Adrenal gland (tissue), 9 donors: ENCODE measurements at regions not wholly inside any gene's neighbourhood (a gene's known extent, or its start where the extent isn't known, plus 50 kb on each side); places are given as distances from the start of the nearest gene placed in this dataset.

Source experiments
- DNase-seq, 7 donors: peaks; one replicate each; pipeline ENCODE4 v3.0.0-alpha.2; 2019 to 2020
- H3K27ac ChIP-seq, 5 donors: fragments of 200-600 bp; sonication (generic) in 4 of 5; 1 replicate in 3 of 5; 2 replicates in 2 of 5; pipeline versions ENCODE4 v1.5.1 to v1.8.0; 2016 to 2020; ENCODE audit warnings: mild to moderate bottlenecking in 1 of 5
- H3K27me3 ChIP-seq: fragments of 200-600 bp; 2 replicates; pipeline ENCODE4 v1.8.0; 2021
- H3K36me3 ChIP-seq, 2 donors: fragments of 200-600 bp; replicated peaks in 1 of 2; 1 replicate in 1 of 2; 2 replicates in 1 of 2; pipeline versions ENCODE4 v1.5.1 to v1.8.0; 2018 to 2022
- H3K4me1 ChIP-seq, 2 donors: fragments of 200-600 bp; replicated peaks in 1 of 2; 1 replicate in 1 of 2; 2 replicates in 1 of 2; pipeline versions ENCODE4 v1.5.1 to v1.8.0; 2018 to 2021
- H3K4me3 ChIP-seq, 4 donors: fragments of 200-600 bp; sonication (generic) in 3 of 4; one replicate each; pipeline ENCODE4 v1.5.1; 2016 to 2018
- H3K9me3 ChIP-seq, 3 donors: fragments of 200-600 bp; sonication (generic) in 1 of 3; replicated peaks in 1 of 3; 1 replicate in 2 of 3; 2 replicates in 1 of 3; pipeline versions ENCODE4 v1.5.1 to v1.8.0; 2016 to 2021
- POLR2A ChIP-seq, 2 donors: fragments of 450-650 bp; IDR thresholded peaks; one replicate each; pipeline ENCODE4 v1.6.1; 2017; ENCODE audit warnings: antibody characterized with exemption in 2 of 2, mild to moderate bottlenecking in 2 of 2, moderate library complexity in 1 of 2
- WGBS, 4 donors: extraction: QIAGEN DNeasy Blood & Tissue Kit in 2 of 4; methylation state at CpG; one replicate each; pipeline versions ENCODE4 v1.1.5 to v1.1.7; 2013 to 2017; 5-methylcytosine and 5-hydroxymethylcytosine counted together
- intact Hi-C, 2 donors: fragments of 100-400 bp; cut with DNase I; formaldehyde crosslinking; loops; one replicate each; pipeline versions ENCODE4 v1.14.1 to v1.15.0; 2022 to 2023
- TF ChIP-seq, protein P1 (sequence below), 6 experiments: fragments of 450-650 bp in 4 of 6; fragments of 200-600 bp in 2 of 6; sonication (generic) in 1 of 6; IDR thresholded peaks; 1 replicate in 5 of 6; 2 replicates in 1 of 6; pipeline versions ENCODE4 v1.5.1 to v1.8.0; 2016 to 2021; ENCODE audit warnings: antibody characterized with exemption in 6 of 6, mild to moderate bottlenecking in 2 of 6, moderate library complexity in 1 of 6
- donor health status: healthy with polysubstance abuse.
- donor health status: Bipolar disorder and iron deficiency.
- donor health status: DM: yes; HTN: yes; CAD: no.
- donor health status: DM: no; HTN: no; CAD: no.
- donor health status: DM: no; HTN: no; CAD: no.

DNA sequence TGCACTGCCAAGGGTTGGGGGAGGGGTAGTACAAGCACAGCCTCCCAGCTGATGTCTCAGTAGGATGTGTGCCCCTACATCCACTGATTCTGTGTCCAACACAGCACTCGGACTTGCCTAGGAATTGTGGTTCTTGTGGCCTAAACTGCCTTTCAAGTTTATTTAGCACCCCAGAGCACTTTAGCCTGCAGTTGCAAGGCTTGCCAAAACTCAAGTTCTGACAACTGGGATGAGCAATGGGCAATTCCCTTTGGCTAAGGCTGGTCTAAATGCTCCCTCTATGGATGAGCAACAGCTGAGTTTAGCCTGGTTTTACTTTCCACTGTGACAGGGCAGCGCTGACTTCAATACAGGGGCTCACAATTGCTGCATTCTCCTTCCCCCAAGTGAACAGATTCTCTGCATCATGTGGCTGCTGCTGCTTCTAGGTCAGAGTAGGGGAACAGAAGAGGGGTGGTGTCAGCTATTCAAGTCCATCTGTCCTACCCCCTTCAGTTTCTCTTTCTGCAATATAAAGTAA is 471.5 kb downstream of the PIK3C3 start:
- no peak for DNase-seq
- no peaks in the 10 kb centered on the region for H3K4me1 ChIP-seq
- H3K4me3 ChIP-seq, result no peak overlapping the region
- no peaks in the 10 kb centered on the region for H3K36me3 ChIP-seq
- 38 to 68% (median 61%) methylated on average over 1 to 2 of the region's 2 CpGs for WGBS, 4 donors
- H3K9me3 ChIP-seq, result no peaks in the 10 kb centered on the region
- intact Hi-C loops, result no loop called here
- no peaks in the 10 kb centered on the region for H3K27me3 ChIP-seq
- H3K27ac ChIP-seq, result no peak overlapping the region
- TF ChIP-seq, protein P1, sequence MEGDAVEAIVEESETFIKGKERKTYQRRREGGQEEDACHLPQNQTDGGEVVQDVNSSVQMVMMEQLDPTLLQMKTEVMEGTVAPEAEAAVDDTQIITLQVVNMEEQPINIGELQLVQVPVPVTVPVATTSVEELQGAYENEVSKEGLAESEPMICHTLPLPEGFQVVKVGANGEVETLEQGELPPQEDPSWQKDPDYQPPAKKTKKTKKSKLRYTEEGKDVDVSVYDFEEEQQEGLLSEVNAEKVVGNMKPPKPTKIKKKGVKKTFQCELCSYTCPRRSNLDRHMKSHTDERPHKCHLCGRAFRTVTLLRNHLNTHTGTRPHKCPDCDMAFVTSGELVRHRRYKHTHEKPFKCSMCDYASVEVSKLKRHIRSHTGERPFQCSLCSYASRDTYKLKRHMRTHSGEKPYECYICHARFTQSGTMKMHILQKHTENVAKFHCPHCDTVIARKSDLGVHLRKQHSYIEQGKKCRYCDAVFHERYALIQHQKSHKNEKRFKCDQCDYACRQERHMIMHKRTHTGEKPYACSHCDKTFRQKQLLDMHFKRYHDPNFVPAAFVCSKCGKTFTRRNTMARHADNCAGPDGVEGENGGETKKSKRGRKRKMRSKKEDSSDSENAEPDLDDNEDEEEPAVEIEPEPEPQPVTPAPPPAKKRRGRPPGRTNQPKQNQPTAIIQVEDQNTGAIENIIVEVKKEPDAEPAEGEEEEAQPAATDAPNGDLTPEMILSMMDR (IDR thresholded peaks at IDR 0.05), result no peak
- TF ChIP-seq POLR2A (IDR thresholded peaks at IDR 0.05), result no peak

GRCh38 chr18:42429196-42429595 is 474.2 kb downstream of the PIK3C3 start:
- no peak for TF ChIP-seq POLR2A (IDR thresholded peaks at IDR 0.05)
- TF ChIP-seq, protein P1 (IDR thresholded peaks at IDR 0.05), result no peak
- WGBS, 4 donors, result 38 to 47% (median 44%) methylated on average over 5 of the region's 5 CpGs
- intact Hi-C loops, result no loop called here

DNA sequence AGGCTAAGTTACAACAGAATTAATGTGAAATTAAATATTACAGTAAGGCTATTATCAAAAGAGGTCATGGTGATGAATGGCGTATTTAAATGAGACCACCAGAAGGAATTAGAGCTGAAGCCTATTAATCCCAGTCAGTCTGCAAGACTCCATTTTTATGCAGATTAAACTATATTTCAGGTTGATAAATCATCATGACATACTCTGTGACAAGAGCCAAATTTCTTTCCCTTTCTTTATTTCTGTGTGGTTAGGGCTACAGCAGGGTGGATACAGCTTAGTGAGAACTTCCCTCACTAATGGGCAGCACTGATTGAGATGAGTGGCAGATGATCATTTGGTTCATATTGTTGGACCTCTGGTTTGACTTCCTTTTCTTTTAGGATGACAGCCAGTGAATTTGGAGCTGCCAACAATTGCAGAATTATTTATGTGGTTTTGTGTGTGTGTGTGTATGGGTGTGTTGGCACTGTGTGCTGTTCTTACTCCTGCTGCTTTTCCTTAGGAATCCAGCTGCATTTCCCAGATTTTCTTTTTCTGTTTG is 481.3 kb downstream of the PIK3C3 start:
- WGBS, 4 donors, result 81 to 90% (median 86%) methylated on average over 1 of the region's 1 CpG
- TF ChIP-seq, protein P1 (IDR thresholded peaks at IDR 0.05), result no peak
- no peak for TF ChIP-seq POLR2A (IDR thresholded peaks at IDR 0.05)
- Histone ChIP-seq H3K9me3 (no peaks in the 10 kb centered on the region), H3K27me3 (no peaks in the 10 kb centered on the region), H3K27ac (no peak overlapping the region), H3K4me1 (no peaks in the 10 kb centered on the region), H3K36me3 (no peaks in the 10 kb centered on the region), H3K4me3 (no peak overlapping the region)
- DNase-seq, result no peak
- intact Hi-C loops, result no loop called here

More at GRCh38 chr18:42429196-42429595, 474.2 kb downstream of the PIK3C3 start:
- Histone ChIP-seq H3K27me3 (no peaks in the 10 kb centered on the region), H3K36me3 (no peaks in the 10 kb centered on the region), H3K27ac (no peak overlapping the region), H3K4me3 (no peak overlapping the region), H3K9me3 (no peaks in the 10 kb centered on the region), H3K4me1 (no peaks in the 10 kb centered on the region)
- no peak for DNase-seq

DNA sequence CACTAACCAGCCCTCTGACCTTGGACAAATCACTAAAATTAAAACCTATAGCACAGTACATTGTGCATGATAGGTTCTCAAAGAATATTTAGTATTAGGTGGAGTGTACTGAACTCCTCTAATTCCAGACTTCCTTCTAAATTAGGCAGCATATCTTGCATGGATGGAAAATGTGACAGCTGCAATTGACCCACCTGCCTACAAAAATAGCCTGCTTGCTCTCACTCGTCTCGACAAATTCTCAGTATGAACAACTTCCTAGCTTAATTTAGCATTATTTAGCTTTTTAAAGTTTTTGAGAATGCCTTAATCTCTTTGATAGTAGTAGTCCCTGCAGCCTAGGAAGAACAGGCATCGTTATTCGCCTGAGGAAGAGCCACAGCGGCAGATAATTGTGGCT is 482.0 kb downstream of the PIK3C3 start:
- no peaks in the 10 kb centered on the region for H3K36me3 ChIP-seq
- WGBS, 4 donors, result 78 to 81% (median 80%) methylated on average over 5 of the region's 5 CpGs
- H3K9me3 ChIP-seq, result no peaks in the 10 kb centered on the region
- intact Hi-C loops, result no loop called here
- no peak overlapping the region for H3K27ac ChIP-seq
- DNase-seq, result no peak
- TF ChIP-seq, protein P1 (IDR thresholded peaks at IDR 0.05), result no peak
- TF ChIP-seq POLR2A (IDR thresholded peaks at IDR 0.05), result no peak
- no peak overlapping the region for H3K4me3 ChIP-seq
- H3K27me3 ChIP-seq, result no peaks in the 10 kb centered on the region
- H3K4me1 ChIP-seq, result no peaks in the 10 kb centered on the region
